H1 (cell line): ENCODE measurements at regions not wholly inside any gene's neighbourhood (a gene's known extent, or its start where the extent isn't known, plus 50 kb on each side); places are given as distances from the start of the nearest gene placed in this dataset.

Experiments
- CTCF ChIA-PET: fragments of 300-600 bp; sonication (Branson Sonifier 250); formaldehyde crosslinking; loops from one replicate; lab custom pipeline; 2021; ENCODE audit not compliant: partially characterized antibody; lab: Charles Lee
- POLR2A ChIA-PET: fragments of 300-600 bp; sonication (Branson Sonifier 250); formaldehyde crosslinking; loops from one replicate; lab custom pipeline; 2021; ENCODE audit warnings: inconsistent platforms; ENCODE audit not compliant: partially characterized antibody; lab: Charles Lee
- DNase-seq, 2 experiments: peaks; one replicate each; pipeline versions ENCODE4 v3.0.0 to v3.0.0-alpha.2; 2010 to 2022; ENCODE audit warnings: low spot score in 2 of 2, low read depth in 1 of 2, mixed read lengths in 1 of 2
- FAIRE-seq: peaks from 2 replicates; lab custom pipeline; 2011; peaks lifted over from hg19 to GRCh38; lab: Jason Lieb, UNC
- H2AFZ ChIP-seq: 2 replicates; pipeline ENCODE4 v1.8.1; 2012; ENCODE audit warnings: low read length, inconsistent platforms
- H2AK5ac ChIP-seq: 2 replicates; pipeline ENCODE4 v1.6.1; 2013; ENCODE audit warnings: low read depth, low read length
- H2BK120ac ChIP-seq: replicated peaks from 2 replicates; pipeline ENCODE3; 2013; ENCODE audit warnings: low read depth, low read length, inconsistent platforms
- H2BK12ac ChIP-seq: 2 replicates; pipeline ENCODE4 v1.6.1; 2013; ENCODE audit warnings: low read depth, low read length
- H2BK15ac ChIP-seq: 2 replicates; pipeline ENCODE4 v1.6.1; 2013; ENCODE audit warnings: low read length
- H2BK20ac ChIP-seq: 2 replicates; pipeline ENCODE4 v1.6.1; 2013; ENCODE audit warnings: low read length
- H2BK5ac ChIP-seq: 2 replicates; pipeline ENCODE4 v1.6.1; 2013; ENCODE audit warnings: low read depth, low read length
- H3K14ac ChIP-seq: 2 replicates; pipeline ENCODE4 v1.6.1; 2013; ENCODE audit warnings: inconsistent platforms; ENCODE audit not compliant: insufficient read length
- H3K18ac ChIP-seq: 2 replicates; pipeline ENCODE4 v1.6.1; 2013; ENCODE audit warnings: low read length; ENCODE audit errors: extremely low read depth
- H3K23ac ChIP-seq: 2 replicates; pipeline ENCODE4 v1.6.1; 2013; ENCODE audit warnings: inconsistent platforms; ENCODE audit not compliant: insufficient read length
- H3K23me2 ChIP-seq: 2 replicates; pipeline ENCODE4 v1.6.1; 2013; ENCODE audit warnings: low read depth, low read length
- H3K27ac ChIP-seq: 2 replicates; pipeline ENCODE4 v1.6.1; 2011; ENCODE audit warnings: low read depth, low read length, inconsistent platforms
- H3K27me3 ChIP-seq, 4 experiments: replicated peaks in 1 of 4; 1 replicate in 1 of 4; 2 replicates in 3 of 4; pipeline versions ENCODE4 v1.6.1 to v1.8.1; 2011 to 2013; ENCODE audit warnings: low read length in 3 of 4, mild to moderate bottlenecking in 3 of 4, inconsistent platforms in 2 of 4, mixed read lengths in 2 of 4, moderate library complexity in 1 of 4; ENCODE audit not compliant: control insufficient read depth in 3 of 4, insufficient read depth in 3 of 4; ENCODE audit errors: extremely low read depth in 1 of 4
- H3K36me3 ChIP-seq, 4 experiments: 2 replicates each; pipeline versions ENCODE4 v1.6.1 to v1.8.1; 2011 to 2013; ENCODE audit warnings: mild to moderate bottlenecking in 4 of 4, low read length in 3 of 4, moderate library complexity in 2 of 4, control low read depth in 1 of 4, inconsistent platforms in 1 of 4; ENCODE audit not compliant: insufficient read depth in 4 of 4, control insufficient read depth in 2 of 4
- H3K4ac ChIP-seq: replicated peaks from 2 replicates; pipeline ENCODE3; 2013; ENCODE audit warnings: low read length, low read depth, mixed read lengths, inconsistent platforms; ENCODE audit not compliant: insufficient read length
- H3K4me1 ChIP-seq, 4 experiments: replicated peaks in 1 of 4; 1 replicate in 1 of 4; 2 replicates in 3 of 4; pipeline versions ENCODE4 v1.6.1 to v1.8.1; 2011 to 2013; ENCODE audit warnings: low read length in 3 of 4, inconsistent platforms in 2 of 4, mixed read lengths in 1 of 4; ENCODE audit not compliant: insufficient read depth in 4 of 4, control insufficient read depth in 3 of 4
- H3K4me2 ChIP-seq, 2 experiments: 2 replicates each; pipeline versions ENCODE4 v1.6.1 to v1.8.1; 2011 to 2013; ENCODE audit warnings: low read depth in 2 of 2, low read length in 2 of 2, control low read depth in 1 of 2, inconsistent platforms in 1 of 2, mild to moderate bottlenecking in 1 of 2; ENCODE audit not compliant: insufficient read depth in 1 of 2
- H3K4me3 ChIP-seq, 4 experiments: fragments of 200-600, 300-600 bp in 1 of 4; sonication (generic), shearing (Covaris generic), sonication (Bioruptor Twin) in 1 of 4; 2 replicates each; pipeline versions ENCODE4 v1.5.1 to v1.8.1; 2011 to 2016; ENCODE audit warnings: low read length in 4 of 4, low read depth in 3 of 4, control low read depth in 2 of 4, inconsistent platforms in 2 of 4, mild to moderate bottlenecking in 2 of 4, mixed read lengths in 1 of 4, moderate library complexity in 1 of 4; ENCODE audit not compliant: insufficient read depth in 2 of 4; ENCODE audit errors: extremely low read depth in 1 of 4
- H3K56ac ChIP-seq: replicated peaks from 2 replicates; pipeline ENCODE3; 2013; ENCODE audit warnings: low read depth, mild to moderate bottlenecking, mixed read lengths, low read length, inconsistent platforms; ENCODE audit not compliant: insufficient read length
- H3K79me1 ChIP-seq: 2 replicates; pipeline ENCODE4 v1.6.1; 2013; ENCODE audit warnings: low read depth, low read length, control low read depth
- H3K79me2 ChIP-seq, 2 experiments: 2 replicates each; pipeline versions ENCODE4 v1.6.1 to v1.8.1; 2012 to 2013; ENCODE audit warnings: low read length in 2 of 2, mild to moderate bottlenecking in 2 of 2, inconsistent platforms in 1 of 2; ENCODE audit not compliant: insufficient read depth in 2 of 2, control insufficient read depth in 1 of 2
- H3K9ac ChIP-seq, 4 experiments: replicated peaks in 1 of 4; 1 replicate in 1 of 4; 2 replicates in 3 of 4; pipeline versions ENCODE4 v1.6.1 to v1.8.1; 2011 to 2013; ENCODE audit warnings: low read depth in 3 of 4, low read length in 3 of 4, control low read depth in 2 of 4, mild to moderate bottlenecking in 2 of 4, moderate library complexity in 2 of 4, inconsistent platforms in 1 of 4; ENCODE audit errors: extremely low read depth in 1 of 4
- H3K9me3 ChIP-seq, 2 experiments: 2 replicates each; pipeline versions ENCODE4 v1.6.1 to v1.8.1; 2012 to 2013; ENCODE audit warnings: mild to moderate bottlenecking in 2 of 2, moderate library complexity in 2 of 2, control low read depth in 1 of 2, inconsistent platforms in 1 of 2, low read depth in 1 of 2, low read length in 1 of 2, mixed read lengths in 1 of 2; ENCODE audit not compliant: insufficient read depth in 2 of 2
- H4K20me1 ChIP-seq, 2 experiments: replicated peaks in 1 of 2; 2 replicates each; pipeline versions ENCODE3 to v1.8.1; 2011 to 2013; ENCODE audit warnings: inconsistent platforms in 2 of 2, low read length in 2 of 2, mild to moderate bottlenecking in 1 of 2; ENCODE audit not compliant: insufficient read depth in 2 of 2, control insufficient read depth in 1 of 2
- H4K5ac ChIP-seq: 2 replicates; pipeline ENCODE4 v1.6.1; 2013; ENCODE audit warnings: low read length, low read depth, mixed read lengths, inconsistent platforms; ENCODE audit not compliant: insufficient read length
- H4K8ac ChIP-seq: 2 replicates; pipeline ENCODE4 v1.8.0; 2013; ENCODE audit warnings: mild to moderate bottlenecking, moderate library complexity, low read length, inconsistent platforms; ENCODE audit not compliant: insufficient read depth; ENCODE audit errors: extremely low read depth
- H4K91ac ChIP-seq: replicated peaks from 2 replicates; pipeline ENCODE3; 2013; ENCODE audit warnings: low read length, mixed read lengths, inconsistent platforms; ENCODE audit not compliant: insufficient read length
- BCL11A ChIP-seq, 2 experiments: IDR thresholded peaks; one replicate each; pipeline ENCODE4 v1.6.1; 2011; ENCODE audit warnings: low read depth in 2 of 2, low read length in 2 of 2, mild to moderate bottlenecking in 2 of 2
- RBBP5 ChIP-seq: IDR thresholded peaks from 2 replicates; pipeline ENCODE4 v1.7.1; 2012; ENCODE audit warnings: low read depth, mild to moderate bottlenecking, inconsistent platforms, low read length, moderate library complexity, borderline replicate concordance
- RNF2 ChIP-seq: fragments of 200-900, 300-1000 bp; sonication (generic); IDR thresholded peaks from 2 replicates; pipeline ENCODE4 v1.7.1; 2016; ENCODE audit warnings: borderline replicate concordance, low read depth, mild to moderate bottlenecking, antibody characterized with exemption, low read length; ENCODE audit not compliant: poor library complexity, severe bottlenecking; ENCODE audit errors: missing control alignments
- SIX5 ChIP-seq: IDR thresholded peaks from 2 replicates; pipeline ENCODE4 v1.6.1; 2011; ENCODE audit warnings: mild to moderate bottlenecking, low read depth, low read length
- SRF ChIP-seq: IDR thresholded peaks from 2 replicates; pipeline ENCODE4 v1.6.1; 2011; ENCODE audit warnings: mild to moderate bottlenecking, low read depth, low read length, moderate library complexity
- TAF7 ChIP-seq: optimal IDR thresholded peaks from 2 replicates; pipeline ENCODE3; 2011; ENCODE audit warnings: low read depth, mild to moderate bottlenecking, inconsistent platforms, low read length, moderate library complexity, borderline replicate concordance
- WGBS, 2 experiments: shearing (Covaris generic) in 1 of 2; methylation state at CpG; one replicate each; pipeline versions ENCODE4 v1.1.6 to v1.1.7; 2013 to 2015; ENCODE audit warnings: low lambda C conversion rate in 2 of 2, mixed read lengths in 2 of 2, inconsistent platforms in 1 of 2, low coverage in 1 of 2, missing lambda C conversion rate in 1 of 2; ENCODE audit not compliant: insufficient replicate concordance in 2 of 2, insufficient coverage in 1 of 2, insufficient read length in 1 of 2; ENCODE audit errors: extremely low coverage in 1 of 2, missing lambda C conversion rate in 1 of 2; 5-methylcytosine and 5-hydroxymethylcytosine counted together

DNA sequence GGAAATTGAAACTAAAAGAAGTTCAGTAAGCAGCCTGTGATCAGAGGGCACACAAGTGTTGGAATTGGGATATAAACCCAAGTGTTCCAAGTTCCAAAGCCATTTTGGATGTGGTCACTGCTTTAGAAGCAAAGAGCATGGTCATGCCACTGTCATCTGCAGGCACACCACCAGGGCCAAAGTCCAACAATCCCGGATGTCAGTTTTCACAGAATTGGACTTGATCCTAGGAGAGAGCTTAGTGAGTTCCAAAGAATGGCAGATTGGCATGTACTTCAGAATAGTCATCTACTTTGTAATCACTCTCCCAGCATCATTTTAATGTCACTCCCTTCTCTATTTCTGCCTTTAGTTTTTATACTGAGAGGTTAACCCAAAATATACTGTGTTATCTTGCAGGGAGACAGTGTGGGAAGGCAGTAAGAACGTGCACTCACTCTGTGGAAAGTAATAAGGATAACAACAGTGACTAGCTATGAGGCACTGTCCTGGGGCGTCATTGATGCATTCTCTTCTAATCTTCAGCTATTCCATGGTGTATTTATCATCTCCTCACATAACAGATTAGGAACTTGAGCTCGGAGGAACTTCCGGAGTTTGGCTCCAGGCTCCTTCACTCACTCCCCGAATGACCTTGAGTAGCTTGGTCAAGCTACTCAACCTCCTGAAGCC, 388.0 kb downstream of the ACTL7B start:
- Histone ChIP-seq H2BK12ac (no peak overlapping the region), H3K23ac (no peak overlapping the region), H2AFZ (no peak overlapping the region), H3K18ac (no peak overlapping the region), H3K4ac (no peak overlapping the region), H3K14ac (no peak overlapping the region), H4K20me1 (no peaks in the 10 kb centered on the region), H3K79me2 (no peaks in the 10 kb centered on the region), H3K4me3 (no peak overlapping the region), H3K79me1 (no peaks in the 10 kb centered on the region), H4K91ac (no peak overlapping the region), H2AK5ac (no peak overlapping the region), H2BK5ac (no peak overlapping the region), H3K9me3 (no peaks in the 10 kb centered on the region; a peak in 1 of 4 replicates), H2BK15ac (no peak overlapping the region), H3K27me3 (no peaks in the 10 kb centered on the region), H3K23me2 (no peaks in the 10 kb centered on the region), H4K5ac (no peak overlapping the region), H2BK20ac (no peak overlapping the region), H2BK120ac (no peak overlapping the region), H3K4me2 (no peak overlapping the region), H3K56ac (no peak overlapping the region), H4K8ac (no peak overlapping the region), H3K27ac (no peak overlapping the region), H3K36me3 (no peaks in the 10 kb centered on the region), H3K4me1 (no peaks in the 10 kb centered on the region), H3K9ac (no peak overlapping the region)
- ChIA-PET POLR2A (no interaction called here), CTCF (interaction anchor here (0.6 to 4.1 kb wide), 21 partner anchors 9 to 1002 kb away, joined by 3 to 33 read pairs (median 4); no protein-coding TSS in a partner anchor)
- TF ChIP-seq SRF (no peak), BCL11A (IDR thresholded peaks at IDR 0.05; ENCODE audit: low read depth in 2 of 2, low read length in 2 of 2) (no peak), TAF7 (no peak), SIX5 (no peak), RNF2 (no peak), RBBP5 (no peak)
- WGBS, 2 experiments = 97% methylated on average over 6 of the region's 6 CpGs; no CpG with 5 or more reads in 1 of the 2 experiments
- no peak for DNase-seq
- FAIRE-seq = no peak
